H9 (cell line): ENCODE measurements at regions not wholly inside any gene's neighbourhood (a gene's known extent, or its start where the extent isn't known, plus 50 kb on each side); places are given as distances from the start of the nearest gene placed in this dataset.

ENCODE experiments used
- DNase-seq: peaks from one replicate; pipeline ENCODE4 v3.0.0-alpha.2; 2017
- H2AFZ ChIP-seq: one replicate; pipeline ENCODE4 v1.6.1; 2013; ENCODE audit warnings: mild to moderate bottlenecking, low read length, control low read depth, moderate library complexity
- H2AK5ac ChIP-seq: 2 replicates; pipeline ENCODE4 v1.6.1; 2013; ENCODE audit warnings: low read length, control low read depth, mixed read lengths; ENCODE audit not compliant: insufficient read length
- H2BK120ac ChIP-seq: one replicate; pipeline ENCODE4 v1.6.1; 2013; ENCODE audit warnings: low read depth, mild to moderate bottlenecking, low read length, control low read depth, inconsistent platforms; ENCODE audit not compliant: poor library complexity, severe bottlenecking
- H2BK12ac ChIP-seq: 2 replicates; pipeline ENCODE4 v1.6.1; 2013; ENCODE audit warnings: low read length, control low read depth, mixed read lengths, low read depth; ENCODE audit not compliant: insufficient read length
- H2BK15ac ChIP-seq: 2 replicates; pipeline ENCODE4 v1.6.1; 2013; ENCODE audit warnings: low read depth, low read length, control low read depth
- H2BK20ac ChIP-seq: one replicate; pipeline ENCODE4 v1.6.1; 2013; ENCODE audit warnings: low read depth, mild to moderate bottlenecking, low read length, control low read depth, inconsistent platforms; ENCODE audit not compliant: poor library complexity, severe bottlenecking
- H2BK5ac ChIP-seq: 2 replicates; pipeline ENCODE4 v1.6.1; 2013; ENCODE audit warnings: low read length, control low read depth, mixed read lengths; ENCODE audit not compliant: insufficient read length
- H3K14ac ChIP-seq: 2 replicates; pipeline ENCODE4 v1.6.1; 2013; ENCODE audit warnings: low read length, control low read depth; ENCODE audit not compliant: insufficient read depth
- H3K18ac ChIP-seq: 2 replicates; pipeline ENCODE4 v1.6.1; 2013; ENCODE audit warnings: low read depth, mild to moderate bottlenecking, mixed read lengths, low read length, control low read depth; ENCODE audit not compliant: insufficient read length
- H3K23ac ChIP-seq: 2 replicates; pipeline ENCODE4 v1.6.1; 2013; ENCODE audit warnings: low read length, control low read depth, mixed read lengths, low read depth; ENCODE audit not compliant: insufficient read length
- H3K23me2 ChIP-seq: 2 replicates; pipeline ENCODE4 v1.6.1; 2013; ENCODE audit warnings: low read depth, mild to moderate bottlenecking, mixed read lengths, low read length, control low read depth; ENCODE audit not compliant: insufficient read length, poor library complexity, severe bottlenecking
- H3K27ac ChIP-seq: 2 replicates; pipeline ENCODE4 v1.5.1; 2013; ENCODE audit warnings: low read length, control low read depth, mixed read lengths, low read depth; ENCODE audit not compliant: insufficient read length
- H3K27me3 ChIP-seq: 2 replicates; pipeline ENCODE4 v1.6.1; 2013; ENCODE audit warnings: low read length, control low read depth, inconsistent platforms; ENCODE audit not compliant: insufficient read depth
- H3K4ac ChIP-seq: 2 replicates; pipeline ENCODE4 v1.6.1; 2013; ENCODE audit warnings: low read depth, mild to moderate bottlenecking, control low read depth, inconsistent platforms, low read length, moderate library complexity
- H3K4me1 ChIP-seq: 2 replicates; pipeline ENCODE4 v1.6.1; 2013; ENCODE audit warnings: low read length, control low read depth, inconsistent platforms; ENCODE audit not compliant: insufficient read depth
- H3K4me2 ChIP-seq: 2 replicates; pipeline ENCODE4 v1.6.1; 2013; ENCODE audit warnings: low read length, control low read depth, mixed read lengths; ENCODE audit not compliant: insufficient read length, insufficient read depth
- H3K56ac ChIP-seq: 2 replicates; pipeline ENCODE4 v1.6.1; 2013; ENCODE audit warnings: low read depth, mild to moderate bottlenecking, mixed read lengths, low read length, control low read depth; ENCODE audit not compliant: insufficient read length
- H3K79me1 ChIP-seq: 2 replicates; pipeline ENCODE4 v1.6.1; 2013; ENCODE audit warnings: low read depth, mild to moderate bottlenecking, moderate library complexity, low read length, control low read depth, inconsistent platforms; ENCODE audit not compliant: insufficient read depth, poor library complexity, severe bottlenecking
- H3K79me2 ChIP-seq: 2 replicates; pipeline ENCODE4 v1.6.1; 2013; ENCODE audit warnings: low read length, control low read depth, inconsistent platforms; ENCODE audit not compliant: insufficient read depth
- H3K9ac ChIP-seq: 2 replicates; pipeline ENCODE4 v1.6.1; 2013; ENCODE audit warnings: low read length, control low read depth, mixed read lengths; ENCODE audit not compliant: insufficient read length; ENCODE audit errors: extremely low read depth
- H3K9me3 ChIP-seq: one replicate; pipeline ENCODE4 v1.6.1; 2013; ENCODE audit warnings: low read depth, low read length, inconsistent platforms; ENCODE audit not compliant: control insufficient read depth
- H3T11ph ChIP-seq: one replicate; pipeline ENCODE4 v1.6.1; 2013; ENCODE audit warnings: mild to moderate bottlenecking, low read length, control low read depth, inconsistent platforms
- H4K20me1 ChIP-seq: one replicate; pipeline ENCODE4 v1.6.1; 2013; ENCODE audit not compliant: control insufficient read depth, insufficient read length, insufficient read depth
- H4K5ac ChIP-seq: 2 replicates; pipeline ENCODE4 v1.6.1; 2013; ENCODE audit warnings: low read depth, mild to moderate bottlenecking, mixed read lengths, low read length, control low read depth; ENCODE audit not compliant: insufficient read length
- H4K8ac ChIP-seq: replicated peaks from 2 replicates; pipeline ENCODE4 v1.6.1; 2013; ENCODE audit warnings: low read length, control low read depth, mixed read lengths, low read depth; ENCODE audit not compliant: insufficient read length
- H4K91ac ChIP-seq: 2 replicates; pipeline ENCODE4 v1.6.1; 2013; ENCODE audit warnings: low read depth, mild to moderate bottlenecking, moderate library complexity, mixed read lengths, low read length, control low read depth; ENCODE audit not compliant: insufficient read length
- H3K27ac Mint-ChIP-seq, 3 experiments: 2 replicates in 2 of 3; 3 replicates in 1 of 3; pipeline ENCODE4 v1.8.0; 2020 to 2021; ENCODE audit warnings: mixed read lengths in 3 of 3, mild to moderate bottlenecking in 1 of 3, moderate library complexity in 1 of 3
- H3K27me3 Mint-ChIP-seq: 2 replicates; pipeline ENCODE4 v1.8.0; 2021; ENCODE audit warnings: low read depth, mild to moderate bottlenecking, moderate library complexity, mixed read lengths
- H3K36me3 Mint-ChIP-seq, 3 experiments: 2 replicates in 2 of 3; 3 replicates in 1 of 3; pipeline ENCODE4 v1.8.0; 2020 to 2021; ENCODE audit warnings: low read depth in 3 of 3, mixed read lengths in 3 of 3; ENCODE audit not compliant: insufficient read depth in 1 of 3
- H3K4me1 Mint-ChIP-seq, 2 experiments: 2 replicates each; pipeline ENCODE4 v1.8.0; 2020; ENCODE audit warnings: mixed read lengths in 2 of 2
- H3K4me3 Mint-ChIP-seq, 2 experiments: 2 replicates in 1 of 2; 3 replicates in 1 of 2; pipeline ENCODE4 v1.8.0; 2020 to 2021; ENCODE audit warnings: mild to moderate bottlenecking in 2 of 2, mixed read lengths in 2 of 2, moderate library complexity in 1 of 2
- H3K9me3 Mint-ChIP-seq, 2 experiments: 2 replicates in 1 of 2; 3 replicates in 1 of 2; pipeline ENCODE4 v1.8.0; 2020; ENCODE audit warnings: mild to moderate bottlenecking in 2 of 2, mixed read lengths in 2 of 2, moderate library complexity in 1 of 2
- CTCF ChIP-seq: fragments of 200-600 bp; sonication (generic); conservative IDR thresholded peaks from 3 replicates; pipeline ENCODE4 v1.8.0; 2021; ENCODE audit warnings: antibody characterized with exemption, mild to moderate bottlenecking
- WGBS: extraction: QIAGEN DNeasy Blood & Tissue Kit; methylation state at CpG from one replicate; pipeline ENCODE4 v1.1.7; 2013; ENCODE audit warnings: missing lambda C conversion rate, low lambda C conversion rate, mixed read lengths; ENCODE audit not compliant: insufficient read length; ENCODE audit errors: extremely low coverage; 5-methylcytosine and 5-hydroxymethylcytosine counted together

DNA sequence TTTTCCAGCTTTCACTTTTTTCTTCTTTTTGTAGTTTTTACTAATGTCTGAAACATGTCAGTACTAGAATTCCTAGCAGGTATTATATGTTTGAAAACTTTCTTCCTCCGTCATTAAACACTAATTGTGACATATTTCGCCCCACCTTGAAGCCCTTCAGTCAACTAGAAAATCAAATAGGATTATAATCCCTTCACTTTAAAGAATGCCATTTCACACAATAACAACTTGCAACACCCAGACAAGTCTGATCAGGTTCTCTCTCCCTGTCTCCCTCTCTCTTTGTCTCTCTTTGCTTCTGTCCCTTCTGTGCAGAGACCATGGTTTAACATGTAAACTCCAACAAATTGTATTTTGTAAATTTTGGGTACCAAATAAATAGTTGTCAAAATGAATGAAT, 373.5 kb downstream of the SEMA3D start:
- Histone ChIP-seq H3K79me2 (no peaks in the 10 kb centered on the region), H3K9me3 (no peaks in the 10 kb centered on the region), H2AK5ac (no peak overlapping the region), H2BK12ac (no peak overlapping the region), H3K4me1 (no peaks in the 10 kb centered on the region), H4K8ac (no peak overlapping the region), H2BK15ac (no peak overlapping the region), H3K27me3 (no peaks in the 10 kb centered on the region), H3K56ac (no peak overlapping the region), H3K23me2 (no peaks in the 10 kb centered on the region), H4K91ac (no peak overlapping the region), H3K23ac (no peak overlapping the region), H2BK20ac (no peak overlapping the region), H2BK5ac (no peak overlapping the region), H2AFZ (no peak overlapping the region), H3K4me2 (no peak overlapping the region), H3K14ac (no peak overlapping the region), H2BK120ac (no peak overlapping the region), H3K4ac (no peak overlapping the region), H4K20me1 (no peaks in the 10 kb centered on the region), H3K9ac (no peak overlapping the region), H3T11ph (no peak overlapping the region), H3K79me1 (no peaks in the 10 kb centered on the region), H4K5ac (no peak overlapping the region), H3K18ac (no peak overlapping the region), H3K27ac (no peak overlapping the region)
- DNase-seq = no peak
- no peaks in the 10 kb centered on the region for H3K27me3 Mint-ChIP-seq
- H3K4me3 Mint-ChIP-seq = no peak overlapping the region
- no peak for TF ChIP-seq CTCF
- H3K4me1 Mint-ChIP-seq = no peaks in the 10 kb centered on the region
- WGBS = no CpG with 5 or more reads among the region's 2 CpGs
- H3K9me3 Mint-ChIP-seq = no peaks in the 10 kb centered on the region
- H3K36me3 Mint-ChIP-seq = no peaks in the 10 kb centered on the region
- H3K27ac Mint-ChIP-seq = no peak overlapping the region
